ENCODE measurements at regions not wholly inside any gene's neighbourhood (a gene's known extent, or its start where the extent isn't known, plus 50 kb on each side); places are given as distances from the start of the nearest gene placed in this dataset.

- TF ChIP-seq POLR2AphosphoS5 (IDR thresholded peaks at IDR 0.05; ENCODE audit: low read depth, low read length), result no peak
- no peak for TF ChIP-seq REST (IDR thresholded peaks at IDR 0.05; ENCODE audit: insufficient read depth in 1 of 2, low read depth in 2 of 2, low read length in 2 of 2)
- TF ChIP-seq SIN3A (IDR thresholded peaks at IDR 0.05; ENCODE audit: borderline replicate concordance, insufficient read depth, low read length), result no peak
Measured at GRCh38 chr1:209349363-209350308, 233.9 kb upstream of the CAMK1G start.

Data from PFSK-1 (cell line).